Karpas-422 (cell line): ENCODE measurements at regions not wholly inside any gene's neighbourhood (a gene's known extent, or its start where the extent isn't known, plus 50 kb on each side); places are given as distances from the start of the nearest gene placed in this dataset.

Source experiments
- DNase-seq: peaks from one replicate; pipeline ENCODE4 v3.0.0-alpha.2; 2015
- H2AFZ ChIP-seq: fragments of 200-600 bp; sonication (generic); 2 replicates; pipeline ENCODE4 v1.6.1; 2014; ENCODE audit warnings: antibody characterized with exemption, low read length, mixed read lengths
- H3K27ac ChIP-seq: fragments of 200-600 bp; sonication (generic); 2 replicates; pipeline ENCODE4 v1.5.1; 2014; ENCODE audit warnings: mild to moderate bottlenecking, low read length, moderate library complexity
- H3K27me3 ChIP-seq: fragments of 200-600 bp; sonication (generic); 2 replicates; pipeline ENCODE4 v1.6.1; 2014; ENCODE audit warnings: low read length, mixed read lengths
- H3K36me3 ChIP-seq: fragments of 200-600 bp; sonication (generic); 2 replicates; pipeline ENCODE4 v1.6.1; 2014; ENCODE audit warnings: low read length, mixed read lengths; ENCODE audit not compliant: insufficient read depth
- H3K4me1 ChIP-seq: fragments of 200-600 bp; sonication (generic); 2 replicates; pipeline ENCODE4 v1.6.1; 2014; ENCODE audit warnings: mild to moderate bottlenecking, low read length, mixed read lengths
- H3K4me2 ChIP-seq: fragments of 200-600 bp; sonication (generic); 2 replicates; pipeline ENCODE4 v1.6.1; 2014; ENCODE audit warnings: low read length, low read depth, mild to moderate bottlenecking; ENCODE audit not compliant: poor library complexity, severe bottlenecking
- H3K4me3 ChIP-seq: fragments of 200-600 bp; sonication (generic); 2 replicates; pipeline ENCODE4 v1.5.1; 2014; ENCODE audit warnings: mild to moderate bottlenecking, antibody characterized with exemption, low read length, mixed read lengths
- H3K79me2 ChIP-seq: fragments of 200-600 bp; sonication (generic); 2 replicates; pipeline ENCODE4 v1.6.1; 2014; ENCODE audit warnings: mild to moderate bottlenecking, low read length, mixed read lengths
- H3K9ac ChIP-seq: fragments of 200-600 bp; sonication (generic); 2 replicates; pipeline ENCODE4 v1.6.0; 2014; ENCODE audit warnings: low read length
- H3K9me2 ChIP-seq: fragments of 200-600 bp; sonication (generic), shearing (Covaris generic); replicated peaks from 2 replicates; pipeline ENCODE4 v1.6.0; 2014; ENCODE audit warnings: mild to moderate bottlenecking, low read length, moderate library complexity; ENCODE audit not compliant: insufficient read depth
- H3K9me3 ChIP-seq: fragments of 300-700, 200-600 bp; sonication (generic); 2 replicates; pipeline ENCODE4 v1.6.1; 2014; ENCODE audit warnings: low read length, mixed read lengths
- H4K20me1 ChIP-seq: fragments of 200-600 bp; sonication (generic); 2 replicates; pipeline ENCODE4 v1.6.1; 2014; ENCODE audit warnings: mild to moderate bottlenecking, antibody characterized with exemption, low read length, low read depth; ENCODE audit not compliant: insufficient read depth

DNA sequence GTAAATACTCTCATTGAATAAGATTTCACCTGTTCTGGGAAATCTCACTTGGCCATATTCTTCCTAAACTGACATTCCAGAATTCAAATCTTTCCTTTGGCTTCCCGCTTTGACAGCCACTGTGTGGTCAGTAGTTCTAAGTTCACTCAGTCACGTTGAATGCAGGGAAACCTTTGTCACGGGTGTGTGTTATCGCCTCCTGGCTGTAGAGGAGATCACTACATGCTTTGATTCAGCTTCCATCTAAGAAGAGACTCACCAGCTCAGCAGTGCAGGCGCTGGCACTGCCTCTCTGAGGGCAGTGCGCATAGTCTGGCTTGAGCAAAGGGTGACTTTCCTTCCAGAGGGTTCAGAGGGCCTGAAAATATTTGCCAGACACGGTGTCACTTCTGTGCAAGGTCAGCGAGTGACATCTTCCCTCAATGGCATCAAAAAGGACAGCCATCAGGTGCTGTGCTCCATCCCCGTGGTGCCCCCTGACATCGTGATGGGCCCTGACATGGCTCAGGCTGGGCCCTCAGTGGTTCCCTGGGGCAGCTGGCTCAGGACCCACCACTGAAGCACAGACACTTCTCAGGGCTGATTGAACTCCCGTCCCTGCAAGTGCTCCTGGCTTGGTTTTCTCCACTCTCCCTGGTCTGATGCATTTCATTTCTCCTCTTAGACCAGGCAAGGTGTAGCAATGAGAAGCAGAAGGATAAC is 635.4 kb upstream of the ARGLU1 start:
- no peak overlapping the region for H3K9ac ChIP-seq
- DNase-seq, result peak; percentile 67
- H3K4me2 ChIP-seq, result no peak overlapping the region

DNA sequence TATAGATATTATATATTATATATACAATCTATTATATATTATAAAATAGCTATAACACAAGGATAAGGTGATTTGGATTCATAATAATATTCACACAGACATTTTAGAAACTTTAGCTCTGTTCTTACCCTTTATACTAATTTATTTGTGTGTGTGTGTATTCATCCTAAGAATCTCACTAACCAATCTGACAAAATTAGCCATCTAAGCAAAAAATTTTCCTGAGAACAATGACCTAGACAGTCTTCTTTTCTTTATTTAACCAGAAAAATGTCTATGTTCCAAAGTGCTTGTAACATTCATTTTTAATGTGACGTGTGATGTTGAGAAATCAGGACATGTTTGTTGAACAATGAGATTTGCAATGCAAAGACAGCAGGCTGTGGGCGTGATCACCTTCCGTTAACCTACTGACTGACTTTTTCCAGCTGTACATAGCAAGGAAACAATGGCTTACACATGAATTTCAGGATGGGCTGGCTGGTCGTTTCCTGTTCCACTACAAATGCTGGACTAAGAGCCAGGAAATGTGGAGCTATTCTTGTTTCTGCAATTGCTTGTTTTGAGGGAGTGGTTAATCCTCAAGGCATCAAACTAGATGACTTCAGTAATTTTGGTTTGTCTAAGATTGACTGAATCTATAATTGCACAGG is 634.6 kb upstream of the ARGLU1 start:
- Histone ChIP-seq H3K27ac (no peak overlapping the region), H4K20me1 (no peaks in the 10 kb centered on the region), H3K9ac (no peak overlapping the region)

More for the DNA sequence above, 635.4 kb upstream of the ARGLU1 start:
- Histone ChIP-seq H3K9me3 (no peaks in the 10 kb centered on the region), H3K4me1 (no peaks in the 10 kb centered on the region), H3K36me3 (no peaks in the 10 kb centered on the region), H3K27ac (no peak overlapping the region), H3K9me2 (no peaks in the 10 kb centered on the region), H3K27me3 (no peaks in the 10 kb centered on the region), H3K4me3 (no peak overlapping the region), H2AFZ (no peak overlapping the region), H3K79me2 (no peaks in the 10 kb centered on the region), H4K20me1 (no peaks in the 10 kb centered on the region)

DNA sequence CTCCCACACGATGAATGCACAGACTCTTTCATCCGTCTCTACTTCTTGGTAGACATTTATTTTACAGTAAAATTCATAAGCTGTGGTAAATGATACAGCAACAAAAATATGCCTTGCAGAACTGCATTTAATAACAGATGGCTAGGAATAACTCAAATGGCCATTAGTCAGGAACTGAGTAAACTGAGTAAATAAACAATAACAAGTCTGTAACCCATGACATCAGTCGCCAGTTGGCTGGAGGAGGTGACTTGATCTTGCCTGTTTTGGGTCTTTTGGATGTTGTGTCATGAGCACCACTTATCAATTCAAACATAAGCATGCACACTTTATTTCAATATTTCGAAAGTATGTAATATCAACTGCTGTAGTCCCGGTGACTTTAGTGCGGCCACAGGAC is 632.6 kb upstream of the ARGLU1 start:
- no peaks in the 10 kb centered on the region for H3K9me3 ChIP-seq
- DNase-seq, result no peak
- H3K4me2 ChIP-seq, result no peak overlapping the region
- H3K4me3 ChIP-seq, result no peak overlapping the region
- H3K27ac ChIP-seq, result no peak overlapping the region
- H3K79me2 ChIP-seq, result no peaks in the 10 kb centered on the region
- H3K4me1 ChIP-seq, result no peaks in the 10 kb centered on the region
- H3K36me3 ChIP-seq, result no peaks in the 10 kb centered on the region
- no peaks in the 10 kb centered on the region for H3K27me3 ChIP-seq
- no peaks in the 10 kb centered on the region for H4K20me1 ChIP-seq
- no peak overlapping the region for H3K9ac ChIP-seq
- H2AFZ ChIP-seq, result no peak overlapping the region
- no peaks in the 10 kb centered on the region for H3K9me2 ChIP-seq

More for the DNA sequence above, 634.6 kb upstream of the ARGLU1 start:
- Histone ChIP-seq H3K4me3 (no peak overlapping the region), H3K9me2 (no peaks in the 10 kb centered on the region), H3K79me2 (no peaks in the 10 kb centered on the region), H3K9me3 (no peaks in the 10 kb centered on the region), H3K27me3 (no peaks in the 10 kb centered on the region), H2AFZ (no peak overlapping the region), H3K4me2 (no peak overlapping the region), H3K4me1 (no peaks in the 10 kb centered on the region), H3K36me3 (no peaks in the 10 kb centered on the region)
- no peak for DNase-seq

DNA sequence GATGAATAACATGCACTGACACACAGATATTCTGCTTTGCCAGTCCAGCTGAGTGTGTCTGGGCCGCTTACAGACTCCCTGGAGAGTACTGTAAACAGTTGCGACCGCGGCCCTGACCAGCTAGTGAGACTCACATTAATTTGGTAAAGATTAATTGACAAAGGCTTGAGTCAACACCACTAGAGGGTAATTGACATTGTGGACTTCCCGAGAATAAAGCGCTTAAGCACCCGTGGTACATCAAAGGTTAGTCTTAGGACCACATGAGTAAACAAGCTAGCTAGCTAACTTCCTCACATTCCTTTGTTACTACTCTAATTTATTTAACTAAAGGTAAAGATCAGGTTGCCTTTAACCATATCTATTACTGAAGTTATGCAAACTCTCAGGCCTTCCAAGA is 624.4 kb upstream of the ARGLU1 start:
- Histone ChIP-seq H3K9ac (no peak overlapping the region), H3K4me1 (no peaks in the 10 kb centered on the region), H3K9me3 (peaks cover 7% of the 10 kb centered on the region; the same call in 1 of the 2 replicates), H3K27ac (no peak overlapping the region), H3K27me3 (no peaks in the 10 kb centered on the region), H4K20me1 (no peaks in the 10 kb centered on the region), H3K36me3 (no peaks in the 10 kb centered on the region), H3K4me3 (no peak overlapping the region), H3K9me2 (no peaks in the 10 kb centered on the region), H2AFZ (no peak overlapping the region), H3K79me2 (no peaks in the 10 kb centered on the region), H3K4me2 (no peak overlapping the region)
- DNase-seq, result no peak

DNA sequence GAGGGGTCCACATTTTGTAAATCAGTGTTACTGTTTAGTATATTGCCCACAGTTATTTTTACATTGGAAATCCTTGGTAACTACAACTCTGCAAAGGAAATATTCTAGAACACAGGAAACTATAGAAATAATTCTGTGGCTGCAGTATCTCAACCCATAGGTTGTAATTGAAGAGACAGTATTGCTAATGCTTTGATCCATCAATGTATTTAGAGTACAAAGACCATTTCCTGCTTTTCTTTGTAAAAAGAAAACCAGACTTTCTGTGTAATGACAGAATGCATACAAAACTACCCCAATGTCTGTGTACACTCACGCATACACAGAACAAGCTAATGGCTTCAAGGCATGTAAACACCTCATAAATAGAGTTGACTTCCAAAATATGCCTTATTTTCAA is 622.1 kb upstream of the ARGLU1 start:
- Histone ChIP-seq H3K4me2 (no peak overlapping the region), H3K27me3 (no peaks in the 10 kb centered on the region)

DNA sequence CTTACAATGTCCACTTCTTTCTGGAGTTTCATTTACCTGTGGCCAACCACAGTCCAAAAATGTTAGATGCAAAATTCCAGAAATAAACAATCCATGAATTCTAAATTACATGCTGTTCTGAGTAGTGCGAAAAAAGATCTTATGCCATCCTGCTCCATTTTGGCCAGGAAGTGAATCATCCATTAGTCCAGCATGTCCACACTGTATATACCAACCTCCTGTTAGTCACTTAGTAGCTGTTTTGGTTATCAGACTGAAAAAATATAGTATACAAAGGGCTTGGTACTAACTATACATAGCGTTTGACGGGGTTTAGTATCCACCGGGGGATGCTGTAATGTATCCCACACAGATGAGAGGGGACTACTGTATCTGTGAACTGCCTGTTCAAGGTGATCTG is 618.0 kb upstream of the ARGLU1 start:
- Histone ChIP-seq H3K4me3 (no peak overlapping the region), H3K27ac (no peak overlapping the region), H3K4me2 (no peak overlapping the region), H3K9me2 (no peaks in the 10 kb centered on the region), H3K9me3 (peaks cover 6% of the 10 kb centered on the region; the same call in 1 of the 2 replicates), H3K79me2 (no peaks in the 10 kb centered on the region), H3K4me1 (no peaks in the 10 kb centered on the region), H3K36me3 (no peaks in the 10 kb centered on the region), H3K9ac (no peak overlapping the region), H2AFZ (no peak overlapping the region), H3K27me3 (no peaks in the 10 kb centered on the region), H4K20me1 (no peaks in the 10 kb centered on the region)
- no peak for DNase-seq

More for the DNA sequence above, 622.1 kb upstream of the ARGLU1 start:
- Histone ChIP-seq H3K27ac (no peak overlapping the region), H3K9ac (no peak overlapping the region), H2AFZ (no peak overlapping the region), H4K20me1 (no peaks in the 10 kb centered on the region), H3K4me3 (no peak overlapping the region), H3K9me2 (no peaks in the 10 kb centered on the region), H3K36me3 (no peaks in the 10 kb centered on the region), H3K9me3 (peaks cover 7% of the 10 kb centered on the region; the same call in 1 of the 2 replicates), H3K4me1 (no peaks in the 10 kb centered on the region), H3K79me2 (no peaks in the 10 kb centered on the region)
- no peak for DNase-seq

DNA sequence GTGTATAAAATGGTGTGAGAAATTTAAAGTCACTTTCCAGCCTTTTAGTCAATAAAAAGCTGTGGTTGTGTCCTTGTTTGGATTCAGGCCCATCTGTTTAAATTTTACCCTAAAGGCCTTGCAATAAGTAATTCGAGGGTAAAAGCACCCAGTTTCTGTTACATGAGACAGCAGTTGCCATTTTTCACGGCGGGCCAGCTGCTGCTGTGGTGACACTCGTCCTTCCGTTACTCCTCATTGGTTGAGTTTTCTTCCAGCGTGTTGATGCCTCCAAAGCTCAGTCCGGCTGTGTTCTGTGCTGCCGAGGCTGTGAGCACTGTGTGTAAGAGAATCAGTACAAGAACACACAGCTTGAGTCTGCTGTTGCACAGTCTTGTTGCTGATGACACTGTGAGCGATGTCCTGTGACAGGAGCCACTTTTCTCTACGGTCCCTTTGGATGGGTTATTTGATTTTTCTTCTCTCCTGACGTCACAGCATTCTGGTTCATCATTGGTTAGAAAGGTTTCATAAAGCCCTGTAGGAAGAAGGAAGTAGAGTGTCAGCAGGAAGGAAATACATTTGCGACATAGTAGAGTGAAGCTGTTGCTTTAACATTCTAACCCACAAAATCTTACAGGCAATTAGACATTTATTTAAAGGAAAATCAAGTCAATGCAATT is 602.5 kb upstream of the ARGLU1 start:
- DNase-seq, result no peak
- no peak overlapping the region for H2AFZ ChIP-seq
- no peaks in the 10 kb centered on the region for H3K79me2 ChIP-seq
- H4K20me1 ChIP-seq, result no peaks in the 10 kb centered on the region
- no peaks in the 10 kb centered on the region for H3K4me1 ChIP-seq
- H3K4me2 ChIP-seq, result no peak overlapping the region
- H3K27ac ChIP-seq, result no peak overlapping the region
- H3K36me3 ChIP-seq, result no peaks in the 10 kb centered on the region
- H3K9me2 ChIP-seq, result no peaks in the 10 kb centered on the region
- H3K27me3 ChIP-seq, result no peaks in the 10 kb centered on the region
- H3K9me3 ChIP-seq, result peaks cover 2% of the 10 kb centered on the region; the same call in 1 of the 2 replicates
- H3K4me3 ChIP-seq, result no peak overlapping the region
- no peak overlapping the region for H3K9ac ChIP-seq

DNA sequence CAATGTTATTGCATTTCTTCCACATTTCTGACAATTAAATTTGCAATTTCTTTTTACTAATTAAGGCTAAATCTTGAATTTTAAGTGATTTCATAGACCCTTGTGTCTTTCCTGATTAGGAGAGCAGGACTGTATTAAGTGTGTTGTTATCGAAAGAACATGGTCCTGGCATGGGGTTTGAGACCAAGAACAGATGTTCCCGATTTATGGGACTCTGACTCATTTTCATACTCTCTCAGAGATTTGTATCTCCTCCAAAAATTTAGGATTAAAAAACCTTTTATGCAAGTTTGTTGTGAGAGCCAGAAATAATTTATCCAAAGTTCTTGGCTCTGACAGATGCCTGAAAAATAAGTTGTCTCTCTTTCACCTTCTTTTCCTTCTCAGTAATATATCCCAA is 589.3 kb upstream of the ARGLU1 start:
- Histone ChIP-seq H4K20me1 (no peaks in the 10 kb centered on the region), H3K79me2 (no peaks in the 10 kb centered on the region), H3K4me1 (no peaks in the 10 kb centered on the region), H3K9me2 (no peaks in the 10 kb centered on the region; the same call in 1 of the 2 replicates), H3K9ac (no peak overlapping the region), H3K4me2 (no peak overlapping the region), H3K4me3 (no peak overlapping the region), H2AFZ (no peak overlapping the region), H3K36me3 (no peaks in the 10 kb centered on the region), H3K27me3 (no peaks in the 10 kb centered on the region), H3K27ac (no peak overlapping the region), H3K9me3 (peaks cover 7% of the 10 kb centered on the region; the same call in 1 of the 2 replicates)
- DNase-seq, result no peak
